DND-41 (cell line): ENCODE measurements at regions not wholly inside any gene's neighbourhood (a gene's known extent, or its start where the extent isn't known, plus 50 kb on each side); places are given as distances from the start of the nearest gene placed in this dataset.

Source experiments
- ATAC-seq: fragments of 200-7000 bp; cut with Tn5 transposase; 3 replicates; pipeline ENCODE4 v1.9.1; 2021; ENCODE audit warnings: low read depth; ENCODE audit not compliant: insufficient read depth
- DNase-seq: peaks from one replicate; pipeline ENCODE4 v3.0.0-alpha.2; 2020
- H2AFZ ChIP-seq: 2 replicates; pipeline ENCODE4 v1.6.0; 2012; ENCODE audit warnings: low read depth, low read length
- H3K27ac ChIP-seq: 2 replicates; pipeline ENCODE4 v1.5.1; 2012; ENCODE audit warnings: low read length, inconsistent platforms
- H3K27me3 ChIP-seq: fragments of 200-600 bp; sonication (generic); 2 replicates; pipeline ENCODE4 v1.6.0; 2012; ENCODE audit warnings: low read length, mild to moderate bottlenecking, inconsistent platforms; ENCODE audit not compliant: insufficient read depth, poor library complexity
- H3K36me3 ChIP-seq: 2 replicates; pipeline ENCODE4 v1.5.1; 2012; ENCODE audit warnings: low read length, inconsistent platforms; ENCODE audit not compliant: insufficient read depth
- H3K4me1 ChIP-seq: 2 replicates; pipeline ENCODE4 v1.5.1; 2012; ENCODE audit warnings: mild to moderate bottlenecking, low read length; ENCODE audit not compliant: insufficient read depth
- H3K4me2 ChIP-seq: 2 replicates; pipeline ENCODE4 v1.6.0; 2012; ENCODE audit warnings: mild to moderate bottlenecking, moderate library complexity, low read length, inconsistent platforms; ENCODE audit not compliant: insufficient read depth
- H3K4me3 ChIP-seq, 2 experiments: fragments of 200-600 bp in 1 of 2; shearing (Covaris generic) in 1 of 2; 2 replicates each; pipeline ENCODE4 v1.5.1; 2012 to 2016; ENCODE audit warnings: inconsistent platforms in 2 of 2, low read length in 2 of 2, mild to moderate bottlenecking in 2 of 2, low read depth in 1 of 2, moderate library complexity in 1 of 2
- H3K79me2 ChIP-seq: 2 replicates; pipeline ENCODE4 v1.6.0; 2012; ENCODE audit warnings: low read length, inconsistent platforms; ENCODE audit not compliant: insufficient read depth
- H3K9ac ChIP-seq: 2 replicates; pipeline ENCODE4 v1.6.0; 2012; ENCODE audit warnings: low read depth, mild to moderate bottlenecking, inconsistent platforms, low read length, moderate library complexity
- H3K9me3 ChIP-seq: 2 replicates; pipeline ENCODE4 v1.5.1; 2012; ENCODE audit warnings: low read length, moderate library complexity, mild to moderate bottlenecking, inconsistent platforms; ENCODE audit not compliant: insufficient read depth, severe bottlenecking
- H4K20me1 ChIP-seq: 2 replicates; pipeline ENCODE4 v1.6.0; 2012; ENCODE audit warnings: low read length; ENCODE audit not compliant: insufficient read depth
- EZH2 ChIP-seq: IDR thresholded peaks from 3 replicates; pipeline ENCODE4 v1.6.1; 2012; ENCODE audit warnings: borderline replicate concordance, low read depth, mild to moderate bottlenecking, moderate library complexity, low read length, inconsistent platforms; ENCODE audit not compliant: severe bottlenecking
- TF ChIP-seq, protein P1 (sequence below): IDR thresholded peaks from 2 replicates; pipeline ENCODE4 v1.5.1; 2012; ENCODE audit warnings: borderline replicate concordance, low read length, moderate library complexity, mild to moderate bottlenecking; ENCODE audit not compliant: poor library complexity, severe bottlenecking; ENCODE audit errors: extremely low read depth

GRCh38 chr2:16404146-16404545 lies 261.5 kb downstream of the CYRIA start:
- no peaks in the 10 kb centered on the region for H3K27me3 ChIP-seq
- H2AFZ ChIP-seq = no peak overlapping the region
- TF ChIP-seq, protein P1, sequence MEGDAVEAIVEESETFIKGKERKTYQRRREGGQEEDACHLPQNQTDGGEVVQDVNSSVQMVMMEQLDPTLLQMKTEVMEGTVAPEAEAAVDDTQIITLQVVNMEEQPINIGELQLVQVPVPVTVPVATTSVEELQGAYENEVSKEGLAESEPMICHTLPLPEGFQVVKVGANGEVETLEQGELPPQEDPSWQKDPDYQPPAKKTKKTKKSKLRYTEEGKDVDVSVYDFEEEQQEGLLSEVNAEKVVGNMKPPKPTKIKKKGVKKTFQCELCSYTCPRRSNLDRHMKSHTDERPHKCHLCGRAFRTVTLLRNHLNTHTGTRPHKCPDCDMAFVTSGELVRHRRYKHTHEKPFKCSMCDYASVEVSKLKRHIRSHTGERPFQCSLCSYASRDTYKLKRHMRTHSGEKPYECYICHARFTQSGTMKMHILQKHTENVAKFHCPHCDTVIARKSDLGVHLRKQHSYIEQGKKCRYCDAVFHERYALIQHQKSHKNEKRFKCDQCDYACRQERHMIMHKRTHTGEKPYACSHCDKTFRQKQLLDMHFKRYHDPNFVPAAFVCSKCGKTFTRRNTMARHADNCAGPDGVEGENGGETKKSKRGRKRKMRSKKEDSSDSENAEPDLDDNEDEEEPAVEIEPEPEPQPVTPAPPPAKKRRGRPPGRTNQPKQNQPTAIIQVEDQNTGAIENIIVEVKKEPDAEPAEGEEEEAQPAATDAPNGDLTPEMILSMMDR = no peak
- no peak for TF ChIP-seq EZH2
- no peaks in the 10 kb centered on the region for H3K9me3 ChIP-seq
- H3K79me2 ChIP-seq = no peaks in the 10 kb centered on the region
- H3K4me3 ChIP-seq = no peak overlapping the region
- H3K27ac ChIP-seq = no peak overlapping the region
- H3K36me3 ChIP-seq = no peaks in the 10 kb centered on the region
- ATAC-seq = no peak
- no peaks in the 10 kb centered on the region for H4K20me1 ChIP-seq
- no peak overlapping the region for H3K4me2 ChIP-seq
- H3K9ac ChIP-seq = no peak overlapping the region
- no peak for DNase-seq
- no peaks in the 10 kb centered on the region for H3K4me1 ChIP-seq

DNA sequence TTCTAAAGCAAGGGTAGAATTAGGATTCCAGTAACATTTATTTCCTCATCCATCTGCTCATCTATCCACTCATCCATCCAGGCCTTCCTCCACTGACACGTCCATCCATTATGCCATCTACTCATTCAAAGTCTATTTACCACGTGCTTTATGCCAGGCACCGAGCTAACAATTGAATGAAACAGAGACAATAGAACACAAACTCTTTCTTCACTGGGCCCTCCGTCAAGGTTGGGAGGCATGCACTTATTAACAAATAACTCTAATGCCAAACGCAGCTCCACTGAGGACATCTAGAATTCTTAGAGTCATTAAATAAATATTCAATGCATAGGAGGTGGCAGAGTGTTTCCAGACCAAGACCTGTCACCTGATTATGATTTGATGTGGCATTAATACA lies 262.7 kb downstream of the CYRIA start:
- no peak for TF ChIP-seq EZH2
- TF ChIP-seq, protein P1 = no peak
- H2AFZ ChIP-seq = no peak overlapping the region
- no peaks in the 10 kb centered on the region for H3K9me3 ChIP-seq
- H3K36me3 ChIP-seq = no peaks in the 10 kb centered on the region
- H3K9ac ChIP-seq = no peak overlapping the region
- no peak for DNase-seq
- H3K4me2 ChIP-seq = no peak overlapping the region
- H3K27ac ChIP-seq = no peak overlapping the region
- no peaks in the 10 kb centered on the region for H3K4me1 ChIP-seq
- ATAC-seq = no peak
- no peak overlapping the region for H3K4me3 ChIP-seq
- no peaks in the 10 kb centered on the region for H4K20me1 ChIP-seq
- H3K79me2 ChIP-seq = no peaks in the 10 kb centered on the region
- H3K27me3 ChIP-seq = no peaks in the 10 kb centered on the region

GRCh38 chr2:16401761-16402300 lies 263.8 kb downstream of the CYRIA start:
- no peak for DNase-seq
- Histone ChIP-seq H3K79me2 (no peaks in the 10 kb centered on the region), H3K9me3 (no peaks in the 10 kb centered on the region), H2AFZ (no peak overlapping the region), H3K27ac (no peak overlapping the region), H4K20me1 (no peaks in the 10 kb centered on the region), H3K36me3 (no peaks in the 10 kb centered on the region), H3K27me3 (no peaks in the 10 kb centered on the region), H3K9ac (no peak overlapping the region), H3K4me1 (no peaks in the 10 kb centered on the region), H3K4me2 (no peak overlapping the region), H3K4me3 (no peak overlapping the region)
- ATAC-seq = no peak
- TF ChIP-seq, protein P1 = no peak
- no peak for TF ChIP-seq EZH2

DNA sequence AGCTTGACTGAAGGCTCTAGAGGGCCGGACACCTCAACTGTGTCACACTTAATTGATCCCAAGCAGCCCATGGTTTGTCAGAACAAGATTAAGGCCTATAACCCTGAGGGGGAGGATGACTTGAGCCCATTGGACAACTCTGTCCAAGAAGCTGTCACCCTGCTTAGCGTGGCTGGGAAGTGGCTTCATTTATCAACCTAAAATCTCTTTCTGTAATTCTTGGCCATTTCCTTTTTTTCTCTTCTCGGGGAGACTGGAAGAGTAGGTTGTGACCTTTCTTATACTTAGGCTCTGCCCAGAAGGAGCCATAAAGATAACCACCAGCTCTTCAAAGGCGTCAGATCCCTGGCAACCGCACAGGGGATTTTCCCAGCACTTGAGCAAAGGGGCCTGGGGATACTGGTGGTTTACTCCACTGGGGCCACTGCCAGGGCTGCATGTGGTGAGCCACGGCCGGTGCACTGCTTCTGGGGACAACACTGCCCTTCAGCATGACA lies 265.5 kb downstream of the CYRIA start:
- TF ChIP-seq, protein P1 = no peak
- no peak for TF ChIP-seq EZH2
- no peak overlapping the region for H3K9ac ChIP-seq
- H3K79me2 ChIP-seq = no peaks in the 10 kb centered on the region
- H3K4me1 ChIP-seq = no peaks in the 10 kb centered on the region
- no peaks in the 10 kb centered on the region for H3K9me3 ChIP-seq
- H3K36me3 ChIP-seq = no peaks in the 10 kb centered on the region
- H3K27ac ChIP-seq = no peak overlapping the region
- ATAC-seq = no peak
- H3K27me3 ChIP-seq = no peaks in the 10 kb centered on the region
- no peak overlapping the region for H2AFZ ChIP-seq
- no peak overlapping the region for H3K4me3 ChIP-seq
- no peaks in the 10 kb centered on the region; the same call in 1 of the 2 replicates for H4K20me1 ChIP-seq
- DNase-seq = no peak
- H3K4me2 ChIP-seq = no peak overlapping the region
